A172 (cell line): ENCODE measurements at regions not wholly inside any gene's neighbourhood (a gene's known extent, or its start where the extent isn't known, plus 50 kb on each side); places are given as distances from the start of the nearest gene placed in this dataset.
A peak's percentile ranks its signal among the peaks of the same experiment; 100 is the strongest.
"Not testable (repeated sequence)": the region's sequence is repeated elsewhere in the genome, so short reads cannot be mapped to it uniquely, and the experiment has no call there.

Source experiments
- DNase-seq: peaks from one replicate; pipeline ENCODE4 v3.0.0-alpha.2; 2015; ENCODE audit warnings: low spot score

DNA sequence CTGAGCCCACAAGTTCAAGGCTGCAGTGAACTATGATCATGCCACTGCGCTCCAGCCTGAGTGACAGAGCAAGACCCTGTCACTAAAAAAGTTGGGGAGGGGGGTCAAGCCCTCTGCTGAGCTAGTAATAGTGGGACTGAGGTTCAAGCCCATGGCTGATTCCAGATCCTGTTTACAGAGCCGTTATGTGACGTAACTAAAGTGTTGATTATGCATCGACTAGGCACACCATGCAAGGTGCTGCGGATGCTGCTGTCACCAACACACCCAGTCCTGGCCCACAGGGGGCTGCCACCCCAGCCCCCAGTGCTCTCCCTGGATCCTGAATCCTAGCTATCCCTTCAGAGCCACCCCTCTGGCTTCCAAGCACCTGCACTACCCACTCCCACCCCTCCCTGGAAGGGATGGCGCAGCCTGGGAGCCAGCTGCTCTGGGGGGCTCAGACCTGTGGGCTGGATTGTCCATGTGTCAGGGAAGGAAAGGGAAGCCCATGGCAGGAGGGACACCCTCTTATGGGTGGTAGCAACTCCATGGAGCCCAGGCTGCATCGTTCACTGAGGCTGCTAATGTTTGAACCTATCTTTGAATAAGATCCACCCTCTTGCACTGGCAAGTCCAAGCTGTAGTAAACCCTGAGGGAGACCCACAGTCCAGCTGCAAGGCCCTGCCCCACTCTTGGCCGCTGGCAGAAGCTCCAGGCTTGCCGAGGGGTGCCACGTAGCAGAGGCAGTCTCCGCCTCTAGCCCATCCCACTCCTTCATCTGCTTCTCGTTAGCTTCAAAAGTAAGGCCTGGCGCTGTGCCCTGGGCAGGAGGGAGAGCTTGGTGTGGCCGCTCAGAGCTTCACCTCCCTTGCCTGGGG is 95.0 kb downstream of the SNX5 start:
- peak; percentile 90 for DNase-seq

- DNase-seq = no peak
Observed at GRCh38 chr20:17872959-17873358, 95.6 kb downstream of the SNX5 start.

DNA sequence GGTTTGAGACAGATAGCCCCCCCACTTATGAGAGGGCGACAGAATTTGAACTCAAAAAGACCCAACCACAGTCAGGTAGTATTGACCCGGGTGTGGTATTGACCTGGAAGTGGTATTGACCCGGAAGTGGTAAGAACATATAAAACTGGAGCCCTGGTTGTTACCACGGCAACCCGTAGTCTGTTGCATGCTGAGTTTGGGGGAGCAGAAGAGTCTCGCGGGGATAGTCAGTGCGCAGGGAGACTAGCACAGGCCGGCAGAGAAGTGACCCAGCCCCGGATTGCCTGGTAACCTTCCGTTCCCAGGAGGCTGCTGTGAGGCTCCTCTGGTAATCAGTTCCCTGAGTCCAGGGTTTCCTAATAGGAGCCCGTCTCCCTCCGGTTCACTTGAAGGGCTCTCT is 96.2 kb downstream of the SNX5 start:
- no peak for DNase-seq

DNA sequence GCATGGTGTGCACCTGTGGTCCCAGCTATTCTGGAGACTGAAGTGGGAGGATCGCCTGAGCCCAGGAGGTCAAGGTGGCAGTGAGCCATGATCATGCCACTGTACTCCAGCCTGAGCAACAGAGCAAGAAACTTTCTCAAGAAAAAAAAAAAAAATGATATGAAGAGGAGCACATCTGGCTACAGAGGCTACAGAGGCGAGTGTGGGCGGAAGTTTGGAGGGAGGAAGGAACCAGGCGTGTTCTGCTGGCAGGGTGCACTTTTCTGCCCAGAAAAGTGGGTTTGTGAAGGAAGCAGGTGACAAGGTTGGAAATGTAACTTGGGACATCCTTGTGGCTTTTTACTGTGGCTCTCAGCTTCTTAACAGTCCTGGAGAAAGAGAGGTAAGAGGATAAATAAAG is 96.7 kb downstream of the SNX5 start:
- no peak for DNase-seq

GRCh38 chr20:17871181-17871580 is 97.4 kb downstream of the SNX5 start:
- DNase-seq = no peak

DNA sequence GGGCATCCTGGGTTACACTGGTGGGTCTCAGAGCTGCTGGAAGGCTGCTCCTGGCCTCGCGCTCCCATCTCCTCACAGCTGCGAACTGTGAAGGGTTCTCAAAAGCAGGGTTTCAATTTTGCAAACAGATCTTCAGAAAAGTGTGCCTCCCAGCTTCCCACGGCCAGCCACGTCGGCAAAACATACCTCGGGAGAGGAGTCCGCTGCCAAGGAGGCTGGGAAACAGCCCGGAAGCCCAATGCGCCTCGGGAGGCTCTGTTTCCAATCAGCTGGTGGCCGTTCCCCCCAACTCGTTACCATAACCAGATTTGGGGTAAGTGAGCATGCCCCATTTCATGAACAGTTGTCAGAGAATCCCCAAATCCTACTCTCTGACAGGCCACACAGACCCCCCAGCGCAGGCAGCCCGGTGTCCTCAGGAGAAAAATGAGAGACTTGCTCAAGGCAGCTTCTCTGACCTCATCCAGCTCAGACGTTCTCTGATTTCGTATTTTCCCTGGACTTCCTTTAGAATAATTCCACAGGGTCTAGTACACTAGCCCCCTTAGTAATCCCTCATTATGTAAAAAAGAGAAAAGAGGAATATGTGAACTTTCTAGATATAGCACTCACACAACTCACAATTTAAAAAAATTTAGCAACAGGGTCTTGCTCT is 98.4 kb downstream of the SNX5 start:
- no peak for DNase-seq

DNA sequence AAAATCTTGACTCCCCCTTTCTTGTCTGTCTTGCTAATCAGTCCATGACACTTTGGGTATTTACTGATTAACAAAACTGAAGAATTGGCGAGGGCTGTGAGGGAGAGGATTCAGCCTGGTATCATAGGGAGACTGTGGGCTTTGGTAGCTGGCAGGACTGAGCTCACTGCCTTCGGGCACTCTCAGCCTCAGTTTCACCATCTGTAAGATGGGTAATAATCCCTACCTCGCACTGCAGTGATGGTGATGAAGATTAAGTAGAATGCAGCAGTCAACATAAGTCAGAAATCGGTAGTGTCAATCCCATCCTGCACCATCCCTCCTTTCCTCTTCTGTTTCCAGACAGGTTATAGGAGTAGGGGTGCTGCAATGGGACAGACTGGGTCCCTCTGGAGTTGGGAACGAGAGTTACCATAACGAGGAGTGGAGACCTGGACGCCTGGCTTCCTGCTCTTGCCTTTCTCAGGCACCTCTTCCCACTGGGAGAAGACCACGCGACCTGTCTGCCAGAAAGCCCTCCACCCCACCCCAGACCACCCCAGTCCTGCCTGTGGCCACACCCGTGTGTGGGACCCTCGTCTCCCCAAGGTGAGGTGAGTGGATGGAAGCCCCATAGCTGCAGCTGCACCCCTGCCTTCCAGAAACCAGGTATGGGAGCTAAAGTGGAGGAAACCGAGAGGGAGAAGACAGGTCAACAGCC is 99.1 kb downstream of the SNX5 start:
- DNase-seq = no peak

DNA sequence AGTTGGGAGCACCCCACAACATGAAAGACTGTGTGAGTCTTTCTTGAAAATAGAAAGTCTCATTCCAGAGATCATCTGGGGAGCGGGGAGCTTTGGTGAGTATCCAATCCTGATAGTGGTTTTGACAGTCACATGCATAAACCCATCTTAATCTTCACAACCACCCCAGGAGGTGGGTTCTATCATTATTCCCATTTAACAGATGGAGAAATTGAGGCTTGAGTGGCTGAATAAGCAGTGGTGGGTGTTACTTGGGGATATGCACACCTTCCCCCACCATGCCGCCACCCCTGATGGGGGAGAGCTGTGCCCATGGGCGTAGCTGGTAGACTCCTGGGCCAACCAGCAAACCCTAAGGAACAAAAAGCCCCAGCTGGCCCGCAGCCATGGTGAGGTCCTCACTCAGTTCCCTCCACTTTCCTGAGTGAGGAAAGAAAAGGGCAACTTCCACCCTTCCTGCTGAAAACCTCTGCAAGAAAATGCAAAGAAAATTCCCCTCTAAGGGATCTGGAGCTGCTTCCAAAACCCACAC is 99.8 kb downstream of the SNX5 start:
- no peak for DNase-seq

GRCh38 chr20:17868151-17868550 is 100.4 kb downstream of the SNX5 start:
- no peak for DNase-seq

GRCh38 chr20:17867131-17867925 is 101.3 kb downstream of the SNX5 start:
- no peak for DNase-seq

DNA sequence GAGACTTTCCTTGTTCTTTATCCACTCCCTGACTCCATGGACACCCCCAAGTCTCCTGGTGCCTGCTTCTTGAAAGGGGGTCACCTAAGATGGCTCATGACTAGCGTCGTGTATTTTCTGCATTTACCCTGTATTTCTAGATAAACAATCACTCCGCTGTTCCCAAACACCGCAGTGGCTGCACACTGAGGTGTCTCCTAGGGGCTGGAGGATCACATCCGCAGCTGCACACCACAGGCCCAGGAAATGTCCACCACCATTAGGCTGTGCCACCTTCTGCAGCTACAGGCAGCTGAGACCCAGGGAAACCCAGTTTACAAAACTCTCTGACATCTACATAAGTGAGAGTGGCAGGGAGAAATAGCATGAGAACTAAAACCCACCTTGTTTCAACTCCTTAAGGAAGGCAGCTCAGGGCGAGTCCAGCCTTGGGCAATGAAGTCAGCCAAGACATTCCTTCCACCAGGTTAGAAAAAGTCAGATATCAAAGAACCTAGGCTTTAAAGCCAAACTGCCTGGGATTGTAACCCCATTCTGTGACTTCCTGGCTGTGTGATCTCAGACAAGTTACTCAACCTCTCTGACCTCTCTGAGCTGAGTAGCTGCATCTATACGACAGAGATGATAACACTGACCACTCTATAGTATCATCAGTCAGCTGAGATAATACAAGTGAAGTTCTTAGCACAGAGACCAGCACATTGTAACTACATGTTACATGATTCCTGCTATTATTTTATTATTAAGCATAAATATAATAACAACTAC is 102.2 kb downstream of the SNX5 start:
- no peak for DNase-seq

DNA sequence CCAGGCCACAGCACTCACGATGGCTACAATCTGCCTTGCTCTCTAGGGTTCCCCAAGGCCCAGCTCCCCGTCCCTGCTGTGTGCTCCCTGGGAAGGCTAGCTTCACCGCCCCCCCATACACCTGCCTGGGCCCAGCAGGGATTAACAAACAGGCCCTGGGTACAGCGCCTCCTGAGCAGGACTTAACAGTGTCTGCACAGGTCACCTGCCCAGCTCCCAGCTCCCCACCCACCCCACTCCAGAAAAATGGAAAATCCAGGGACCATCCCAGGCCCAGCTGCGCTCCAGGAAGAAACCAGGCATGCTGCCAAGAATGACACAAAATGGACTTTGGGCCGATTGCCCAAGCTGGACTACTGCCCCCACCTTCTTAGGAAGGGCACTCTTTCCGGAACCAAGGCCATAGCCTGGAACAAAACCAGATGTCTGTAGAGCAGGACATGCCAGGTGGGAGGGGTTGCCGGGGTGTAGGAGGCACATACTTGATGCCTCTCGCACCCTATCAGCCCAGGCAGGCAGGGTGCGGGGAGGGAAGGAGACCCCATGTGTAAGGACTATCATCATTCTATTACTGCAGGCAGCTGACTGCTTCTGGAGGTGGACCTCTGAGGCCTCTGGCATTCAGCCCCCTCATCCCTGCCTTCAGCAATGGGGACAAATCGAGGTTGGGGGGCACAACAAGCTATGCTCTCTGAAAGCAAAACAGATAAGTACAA is 104.9 kb downstream of the SNX5 start:
- DNase-seq = peak; percentile 68

- no peak for DNase-seq
Observed at GRCh38 chr20:17863209-17863576, 105.4 kb downstream of the SNX5 start.

GRCh38 chr20:17862171-17862570 is 106.4 kb downstream of the SNX5 start:
- DNase-seq = no peak

GRCh38 chr20:17861620-17862019 is 107.0 kb downstream of the SNX5 start:
- not testable (repeated sequence) for DNase-seq

DNA sequence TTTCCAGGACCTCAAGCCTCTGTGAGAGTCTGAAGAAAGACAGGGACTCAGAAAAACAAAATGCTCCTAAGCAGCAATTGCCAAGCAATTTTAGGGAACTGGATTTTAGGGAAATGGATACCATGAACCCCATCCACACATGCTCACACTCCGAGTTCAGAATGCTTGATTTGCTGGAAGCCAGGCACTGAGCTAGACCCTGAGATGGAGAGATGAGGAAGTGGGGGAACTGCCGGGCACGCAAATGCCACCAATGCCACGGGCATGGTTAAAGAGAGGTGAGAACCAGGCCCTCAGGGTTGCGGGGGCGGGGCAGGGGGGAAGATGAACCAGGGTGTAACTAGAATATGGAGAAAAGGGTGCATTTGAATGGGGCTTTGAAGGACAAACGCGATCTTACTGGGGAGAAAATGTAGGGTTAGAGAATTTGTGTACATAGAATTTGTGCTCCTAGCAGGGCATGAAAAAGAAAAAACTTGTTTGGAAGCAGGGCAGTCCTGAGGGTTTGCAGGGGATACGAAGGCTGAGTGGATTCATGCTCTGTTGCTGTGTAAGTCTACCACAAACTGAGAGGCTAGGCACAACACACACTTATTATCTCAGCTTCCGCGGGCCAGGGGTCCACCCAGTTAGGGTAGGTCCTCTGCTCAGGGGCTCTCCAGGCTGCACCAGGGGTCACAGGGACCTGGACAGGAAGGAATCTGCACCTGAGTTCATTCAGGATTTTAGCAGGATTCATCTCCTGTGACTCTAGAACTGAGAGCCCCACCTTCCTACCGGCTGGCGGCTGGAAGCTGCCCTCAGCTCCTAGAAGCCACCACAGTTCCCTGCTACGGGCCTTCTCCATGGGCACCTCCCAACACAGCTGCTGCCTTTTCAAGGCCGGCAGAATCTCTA is 108.0 kb downstream of the SNX5 start:
- DNase-seq = no peak

GRCh38 chr20:17859616-17860232 is 108.9 kb downstream of the SNX5 start:
- no peak for DNase-seq

- no peak for DNase-seq
Observed at GRCh38 chr20:17859002-17859615, 109.5 kb downstream of the SNX5 start.
